HG03565 (cell line): ENCODE measurements at regions not wholly inside any gene's neighbourhood (a gene's known extent, or its start where the extent isn't known, plus 50 kb on each side); places are given as distances from the start of the nearest gene placed in this dataset.

Experiments used
- ATAC-seq: cut with Tn5 transposase; IDR thresholded peaks from one replicate; pipeline ENCODE4 v1.9.1; 2021; ENCODE audit warnings: mild to moderate bottlenecking, moderate library complexity; ENCODE audit not compliant: unreplicated experiment

DNA sequence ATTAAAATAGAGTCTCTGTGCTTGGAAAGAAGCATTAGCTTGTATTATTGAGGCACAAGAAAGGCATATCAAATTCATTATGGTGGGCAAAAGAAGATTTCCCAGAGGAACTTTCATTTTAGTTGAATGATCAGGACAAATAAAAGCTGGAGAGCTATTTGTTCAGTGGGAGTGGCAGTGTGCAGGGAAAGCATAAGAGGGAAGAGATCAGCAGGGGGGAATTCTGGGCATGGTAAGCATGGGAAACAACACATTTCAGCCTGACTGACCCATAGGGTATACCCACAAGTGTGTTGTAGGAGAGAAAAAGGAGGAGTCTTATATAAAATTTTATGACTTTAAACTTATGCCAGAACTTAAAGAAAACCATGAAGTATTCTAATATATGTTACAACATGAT, 167.7 kb upstream of the RASA1 start:
- no peak for ATAC-seq

DNA sequence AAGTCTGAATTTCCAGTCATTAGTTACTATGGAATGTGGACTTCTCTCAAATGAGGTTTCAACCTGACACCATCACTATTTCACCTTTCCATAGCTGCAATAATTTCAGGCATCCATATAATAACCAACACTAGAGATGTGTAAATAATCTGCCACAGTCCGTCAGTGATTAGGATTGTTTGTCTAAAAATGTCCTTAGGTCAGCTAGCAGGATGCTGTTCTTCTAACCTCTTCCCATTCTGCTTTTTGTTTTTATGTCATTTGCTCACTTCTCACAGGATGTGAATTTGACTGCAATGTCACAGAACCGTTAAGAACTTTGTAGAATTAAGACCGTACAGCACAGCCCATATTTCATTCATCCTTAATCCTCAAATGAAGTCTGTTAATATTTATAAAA, 166.4 kb upstream of the RASA1 start:
- no peak for ATAC-seq

DNA sequence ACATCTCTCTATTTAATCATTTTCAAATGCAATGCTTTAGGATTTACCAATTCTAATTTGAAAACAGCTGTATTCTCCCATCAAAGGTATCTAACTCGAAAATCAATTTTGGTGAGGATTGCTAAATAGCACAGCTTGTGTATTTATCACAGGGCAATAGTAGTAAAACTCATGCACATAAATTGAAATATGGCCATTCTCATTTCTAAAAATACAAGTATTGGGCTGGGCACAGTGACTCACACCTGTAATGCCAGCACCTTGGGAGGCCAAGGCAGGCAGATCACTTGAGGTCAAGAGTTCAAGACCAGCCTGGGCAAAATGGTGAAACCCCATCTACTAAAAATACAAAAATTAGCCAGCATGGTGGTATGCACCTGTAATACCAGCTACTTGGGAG, 164.8 kb upstream of the RASA1 start:
- no peak for ATAC-seq

DNA sequence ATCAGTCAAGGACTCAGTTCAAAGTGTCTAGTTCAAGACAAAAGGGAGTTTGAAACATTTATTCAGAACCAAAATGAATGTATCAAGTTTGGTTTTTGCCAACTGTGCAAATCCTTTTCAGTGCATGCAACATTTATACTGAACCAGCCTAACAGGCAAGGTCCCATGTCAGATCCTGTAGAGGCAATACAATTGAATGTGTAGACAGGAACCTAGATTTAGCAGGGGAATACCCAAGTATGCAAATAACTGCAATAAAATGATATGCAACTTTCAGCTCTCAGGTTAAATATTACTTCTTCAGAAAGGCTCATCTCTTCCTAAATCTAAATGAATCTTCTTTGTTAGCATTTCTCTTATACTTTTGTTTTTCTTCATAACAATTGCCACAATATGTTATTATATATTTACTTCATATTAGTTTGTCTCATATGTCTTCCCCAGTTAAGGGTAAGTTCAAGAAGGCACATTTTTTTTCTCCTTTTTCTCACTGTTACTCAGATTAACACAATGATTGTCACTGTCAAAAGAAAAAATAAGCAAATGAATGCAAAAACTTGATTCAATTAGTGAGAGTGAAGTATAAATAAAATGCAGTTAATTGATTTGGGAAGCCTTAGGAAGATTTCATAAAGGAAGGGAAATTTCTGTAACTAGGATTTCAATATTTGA, 163.9 kb upstream of the RASA1 start:
- peak; percentile 88 for ATAC-seq

DNA sequence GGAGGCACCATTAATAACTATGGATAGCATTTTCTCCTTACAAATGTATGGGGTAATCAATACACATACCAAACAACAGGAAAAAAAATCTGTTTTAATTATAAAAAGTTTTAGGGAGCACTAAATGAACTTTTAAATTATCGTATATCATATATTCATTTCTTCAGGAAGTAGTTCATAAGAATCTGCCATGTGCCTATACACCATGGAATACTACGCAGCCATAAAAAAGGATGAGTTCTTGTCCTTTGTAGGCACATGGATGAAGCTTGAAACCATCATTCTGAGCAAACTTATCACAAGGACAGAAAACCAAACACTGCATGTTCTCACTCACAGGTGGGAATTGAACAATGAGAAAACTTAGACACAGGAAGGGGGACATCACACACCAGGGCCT, 162.1 kb upstream of the RASA1 start:
- no peak for ATAC-seq

DNA sequence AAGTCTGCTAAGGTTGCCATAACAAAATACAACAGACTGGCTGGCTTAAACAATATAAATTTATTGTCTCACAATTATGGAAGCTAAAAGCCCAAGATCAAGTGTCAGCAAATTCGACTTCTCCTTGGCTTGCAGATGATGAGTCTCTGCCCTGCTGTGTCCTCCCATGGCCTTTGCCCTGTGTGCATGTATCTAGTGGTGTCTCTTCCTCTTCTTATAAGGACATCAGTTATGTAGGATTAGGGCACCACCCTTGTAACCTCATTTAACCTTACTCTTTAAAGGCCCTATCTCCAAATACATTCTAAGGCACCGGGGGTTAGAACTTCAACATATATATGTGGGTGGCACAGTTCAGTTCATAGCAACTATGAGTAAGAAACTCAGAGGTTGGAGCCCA, 157.9 kb upstream of the RASA1 start:
- no peak for ATAC-seq

DNA sequence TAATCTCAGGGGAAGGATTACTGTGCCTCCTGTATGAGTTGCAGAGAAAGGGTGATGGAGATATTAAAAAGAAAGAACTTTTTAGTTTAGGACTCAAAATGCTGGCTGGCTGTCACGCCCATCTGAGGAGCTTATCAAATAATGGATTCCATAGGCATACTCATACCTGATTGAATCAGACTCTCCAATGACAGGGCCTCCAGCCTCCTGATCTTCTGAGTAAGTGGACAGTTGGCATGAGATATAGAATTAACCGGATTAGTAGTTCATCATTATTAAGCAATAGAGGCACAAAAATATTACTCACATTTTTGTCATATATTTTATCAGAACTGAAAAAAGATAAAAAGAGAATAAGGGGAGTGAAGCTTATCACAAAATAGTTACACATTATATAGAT, 157.0 kb upstream of the RASA1 start:
- no peak for ATAC-seq

DNA sequence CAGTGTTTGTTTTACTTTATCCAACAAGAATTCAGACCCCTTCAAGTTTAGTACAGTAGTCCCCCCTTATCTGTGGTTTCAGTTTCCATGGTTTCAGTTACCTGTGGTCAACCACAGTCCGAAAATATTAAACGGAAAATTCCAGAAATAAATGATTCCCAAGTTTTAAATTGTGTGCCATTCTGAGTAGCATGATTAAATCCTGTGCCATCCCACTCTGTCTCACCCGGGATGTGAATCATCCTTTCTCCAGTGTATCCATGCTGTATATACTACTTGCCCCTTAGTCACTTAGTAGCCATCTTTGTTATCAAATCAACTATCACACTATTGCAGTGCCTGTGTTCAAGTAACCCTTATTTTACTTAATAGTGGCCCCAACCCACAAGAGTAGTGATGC, 153.8 kb upstream of the RASA1 start:
- ATAC-seq, result no peak

DNA sequence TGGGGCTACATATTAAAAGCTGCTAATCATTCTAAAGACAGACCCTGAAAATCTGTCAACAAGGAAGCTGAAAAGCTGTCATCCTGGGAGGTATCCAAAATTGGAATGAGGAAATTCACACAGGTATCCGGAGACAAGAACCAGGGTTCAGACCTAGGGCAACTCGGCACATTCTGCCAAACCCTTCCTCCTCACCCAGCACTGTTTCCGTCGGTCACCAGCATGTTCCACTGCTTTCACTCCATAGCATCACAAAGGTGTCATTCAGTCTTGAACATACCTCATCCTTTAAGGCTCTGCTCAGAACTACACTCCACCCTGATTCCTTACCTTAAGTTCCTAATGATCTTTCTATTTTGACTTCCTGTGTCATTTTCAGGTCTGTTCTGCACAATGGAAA, 153.1 kb upstream of the RASA1 start:
- ATAC-seq, result no peak

DNA sequence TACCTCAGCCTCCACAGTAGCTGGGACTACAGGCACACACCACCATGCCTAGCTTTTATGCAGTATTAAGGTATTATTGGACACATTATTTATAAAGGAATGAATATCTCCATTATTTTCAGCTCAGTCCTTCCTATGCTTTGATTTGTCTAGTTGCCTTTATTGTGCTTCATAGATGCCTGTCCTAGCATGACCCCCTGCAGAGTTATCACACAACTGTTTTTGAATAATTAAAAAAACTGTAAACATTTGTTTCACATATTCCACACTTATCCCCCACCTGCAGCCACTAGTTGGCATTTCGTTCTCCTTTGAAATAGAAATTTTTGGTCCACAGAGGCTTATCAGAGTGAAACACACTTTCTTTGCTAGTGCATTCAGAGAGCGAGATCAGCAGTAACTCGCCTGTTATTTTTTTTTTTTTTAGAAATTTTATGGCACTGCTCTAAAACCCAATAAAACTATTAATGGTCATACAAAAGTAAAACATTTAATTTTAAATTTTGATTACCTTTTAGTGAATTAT, 151.8 kb upstream of the RASA1 start:
- ATAC-seq, result no peak

DNA sequence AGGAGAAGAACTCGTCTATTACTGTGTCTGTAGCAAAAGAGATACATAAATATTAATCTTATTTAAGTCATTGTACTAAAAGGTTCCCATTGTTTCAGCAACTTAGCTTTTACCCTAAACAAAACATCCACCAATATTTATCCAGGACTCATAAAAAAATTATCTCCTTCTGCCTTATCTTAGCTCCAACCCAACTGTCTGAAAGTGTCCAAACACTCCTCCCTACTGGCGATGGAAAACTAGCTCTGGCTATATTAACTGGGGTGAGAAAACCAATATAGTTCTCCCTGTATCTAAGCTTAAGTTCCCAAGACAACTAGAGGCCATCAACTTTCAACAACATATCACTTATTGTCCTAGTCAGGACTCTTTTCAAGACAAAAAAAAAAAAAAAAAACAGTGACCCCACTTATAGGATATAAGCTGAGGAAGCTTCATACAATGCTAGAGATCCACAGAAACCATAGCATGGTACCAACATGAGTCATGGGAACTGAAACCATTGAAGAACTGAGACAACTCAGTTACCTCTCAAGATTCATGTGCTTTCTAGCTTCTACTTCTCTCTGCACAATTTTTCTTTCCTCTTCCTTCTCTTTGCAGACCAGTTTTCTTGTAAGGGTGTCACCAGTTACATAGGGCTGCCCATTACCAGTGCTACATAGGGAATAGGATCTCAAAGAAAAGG, 150.7 kb upstream of the RASA1 start:
- ATAC-seq, result peak; percentile 80

DNA sequence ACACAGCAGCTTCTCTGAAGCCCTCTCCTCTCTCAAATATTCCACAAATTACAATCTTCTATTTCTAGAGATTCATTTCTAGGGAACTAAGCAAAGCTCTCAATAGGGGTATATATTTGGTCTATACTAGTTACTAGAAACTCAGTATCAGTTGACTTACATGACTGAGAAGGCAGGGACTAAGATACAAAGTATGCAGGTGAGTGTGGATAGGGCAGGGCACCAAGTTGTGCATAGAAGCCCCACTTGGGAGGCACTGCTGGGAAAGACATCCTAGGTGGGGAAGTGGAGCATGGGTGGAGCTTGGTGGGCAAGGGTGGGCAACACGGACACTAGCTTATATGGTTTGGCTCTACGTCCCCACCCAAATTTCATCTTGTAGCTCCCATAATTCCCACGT, 148.1 kb upstream of the RASA1 start:
- ATAC-seq, result no peak

DNA sequence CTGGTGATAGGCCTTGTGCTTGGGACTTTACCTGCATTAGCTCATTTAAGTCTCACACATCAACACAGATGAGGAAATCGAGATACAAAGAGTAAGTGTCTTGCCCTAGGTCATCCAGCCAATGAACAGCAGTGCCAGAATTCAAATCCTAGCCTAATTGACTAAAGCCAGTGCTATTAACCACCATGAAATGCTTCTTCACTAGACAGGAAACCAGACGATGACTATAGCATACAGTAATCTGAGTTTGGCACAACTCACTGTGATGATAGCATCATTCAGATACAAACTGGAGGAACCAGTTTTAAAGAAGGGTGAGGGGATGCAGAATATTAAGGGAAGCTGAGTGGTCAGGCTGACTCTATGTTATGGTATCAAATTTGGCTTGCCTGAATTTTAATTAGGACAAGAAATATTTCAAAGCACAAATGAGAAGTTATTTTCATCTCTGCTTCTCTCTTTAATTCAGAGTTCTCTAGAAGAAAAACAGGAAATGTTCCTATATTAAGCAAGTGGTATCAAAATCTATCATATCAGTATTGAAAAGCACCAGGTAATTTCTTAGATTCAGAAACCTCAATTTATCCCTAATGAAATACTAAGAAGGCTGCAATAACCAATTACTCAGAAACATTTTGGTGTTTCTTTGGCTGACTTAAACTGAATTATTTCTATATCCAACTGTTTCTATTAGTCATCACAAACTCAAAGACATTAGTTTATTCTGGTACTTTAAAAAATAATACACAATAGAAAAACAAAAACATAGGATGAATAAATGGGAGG, 147.0 kb upstream of the RASA1 start:
- peak; percentile 37 for ATAC-seq

DNA sequence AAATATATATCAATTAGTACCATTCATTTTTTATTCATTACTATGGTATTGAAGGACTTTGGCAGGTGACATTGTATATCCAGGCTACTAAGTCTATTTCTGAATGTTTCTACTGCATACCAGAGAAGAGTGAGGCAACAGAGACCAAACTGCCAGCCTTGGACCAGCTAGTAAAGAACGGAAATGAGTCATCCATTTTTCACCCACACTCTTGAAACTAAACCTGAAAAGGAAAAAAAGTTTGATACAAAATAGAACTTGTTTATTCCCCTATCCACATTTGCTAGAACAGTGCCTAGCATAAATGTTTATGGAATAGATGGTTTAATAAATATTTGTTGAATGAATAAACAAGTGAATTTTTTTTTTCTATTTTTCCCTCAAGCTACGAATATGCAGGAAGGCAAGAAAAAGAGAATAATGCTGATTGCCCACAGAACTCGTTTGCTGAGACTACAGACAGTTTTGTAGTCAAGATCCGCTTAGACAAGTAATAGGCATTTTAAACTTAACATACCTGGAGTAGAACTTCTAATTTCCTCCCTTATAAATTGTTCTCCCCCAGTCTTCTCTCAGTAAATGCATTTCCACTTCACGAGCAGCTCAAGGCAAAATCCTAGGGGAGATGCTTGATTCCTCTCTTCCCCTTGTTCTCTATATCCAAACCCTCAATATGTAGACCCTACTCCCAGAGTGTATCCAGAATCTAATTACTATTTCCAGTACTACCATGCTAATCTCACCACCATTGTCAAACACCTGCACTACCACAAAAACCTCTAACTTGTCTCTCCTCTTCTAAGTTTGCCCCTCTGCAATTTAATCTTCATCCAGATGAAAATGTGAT, 146.2 kb upstream of the RASA1 start:
- peak; percentile 55 for ATAC-seq

DNA sequence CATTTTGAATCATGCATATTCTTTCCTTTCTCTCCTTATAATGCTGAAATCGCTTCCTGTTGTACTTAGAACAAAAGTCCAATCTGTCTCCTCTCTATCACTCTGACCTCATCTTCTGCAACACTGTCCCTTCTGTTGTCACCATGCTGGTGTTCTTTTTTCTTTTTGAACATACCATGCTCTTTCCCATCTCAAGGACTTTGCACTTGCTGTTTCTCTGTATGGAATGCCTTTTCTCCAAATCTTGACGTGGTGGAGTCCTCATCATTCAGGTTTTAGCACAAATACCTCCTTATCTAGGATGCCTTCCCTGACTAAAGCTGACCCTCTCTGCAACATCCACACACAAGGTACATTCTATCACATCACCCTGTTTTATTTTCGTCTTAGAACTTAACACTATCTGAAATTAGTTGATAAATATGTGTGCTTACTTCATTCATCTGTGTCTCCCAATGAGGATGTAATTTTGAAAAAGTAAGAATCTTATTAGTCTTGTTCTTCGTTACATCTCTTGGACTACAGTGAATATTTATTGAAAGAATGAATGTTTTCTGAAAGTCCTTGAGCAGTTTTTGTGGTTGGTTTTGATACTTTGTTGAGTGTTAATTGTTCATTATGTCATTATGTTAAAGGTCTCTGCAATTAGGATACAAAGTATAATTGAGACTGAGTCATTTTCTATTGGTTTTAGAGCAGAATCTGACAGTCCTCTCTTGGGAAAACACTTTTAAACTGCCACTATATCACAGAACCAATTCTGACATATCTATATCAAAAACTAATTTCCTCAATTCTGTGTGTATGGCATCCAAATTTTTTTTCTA, 145.3 kb upstream of the RASA1 start:
- peak; percentile 17 for ATAC-seq

DNA sequence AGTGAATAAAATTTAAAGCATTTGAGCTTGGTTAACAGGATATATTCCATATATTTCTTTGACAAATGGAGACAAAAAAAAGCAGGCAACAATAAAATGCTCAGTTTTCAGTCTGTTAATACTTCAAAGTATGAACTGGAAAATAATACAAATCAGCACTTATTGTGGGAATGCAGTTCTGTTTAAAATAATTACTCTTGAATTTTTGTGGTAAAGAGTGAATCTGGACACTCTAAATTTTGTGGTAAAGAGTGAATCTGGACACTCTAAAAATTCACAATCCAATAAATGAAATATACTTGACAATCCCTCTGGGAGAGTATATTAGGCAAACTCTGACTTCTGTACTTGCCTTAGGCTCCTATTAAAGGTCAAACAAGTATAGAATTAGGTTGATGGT, 141.9 kb upstream of the RASA1 start:
- ATAC-seq, result no peak

DNA sequence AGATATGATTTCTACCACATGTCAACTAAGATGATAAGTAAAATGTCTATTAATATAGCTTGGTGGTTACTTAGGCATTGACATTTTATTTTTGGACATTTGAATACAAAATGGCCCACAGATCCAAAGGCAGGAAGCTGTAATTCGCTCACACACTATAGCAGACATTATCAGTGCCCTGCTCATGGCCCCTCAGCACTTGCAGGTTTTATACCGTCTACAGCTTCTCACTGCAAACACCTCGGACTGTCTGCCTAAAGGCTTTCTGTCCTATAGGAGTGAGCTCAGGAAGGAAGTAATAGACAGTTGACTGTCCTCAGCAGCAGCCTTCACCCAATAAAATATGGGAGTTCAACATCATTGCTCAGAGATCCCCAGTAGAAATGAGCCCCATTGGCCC, 140.8 kb upstream of the RASA1 start:
- no peak for ATAC-seq

DNA sequence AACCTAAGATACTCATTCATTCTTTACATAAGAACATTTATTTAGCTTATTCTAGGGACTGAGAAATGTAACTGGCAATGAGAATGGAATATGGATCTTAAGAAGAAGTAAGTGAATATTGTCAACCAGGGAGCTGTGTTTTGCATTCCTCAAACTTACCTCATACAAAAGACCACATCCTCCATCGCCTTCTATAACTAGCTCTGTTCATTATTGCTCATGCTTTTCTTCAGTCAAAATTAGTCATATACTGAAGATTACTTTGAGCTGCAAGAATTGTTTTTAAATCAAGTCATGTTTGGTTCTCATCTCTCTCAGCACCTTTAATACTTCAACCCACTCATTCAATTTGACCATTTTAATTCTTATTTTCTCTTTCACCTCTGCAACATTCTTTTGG, 140.3 kb upstream of the RASA1 start:
- ATAC-seq, result no peak

DNA sequence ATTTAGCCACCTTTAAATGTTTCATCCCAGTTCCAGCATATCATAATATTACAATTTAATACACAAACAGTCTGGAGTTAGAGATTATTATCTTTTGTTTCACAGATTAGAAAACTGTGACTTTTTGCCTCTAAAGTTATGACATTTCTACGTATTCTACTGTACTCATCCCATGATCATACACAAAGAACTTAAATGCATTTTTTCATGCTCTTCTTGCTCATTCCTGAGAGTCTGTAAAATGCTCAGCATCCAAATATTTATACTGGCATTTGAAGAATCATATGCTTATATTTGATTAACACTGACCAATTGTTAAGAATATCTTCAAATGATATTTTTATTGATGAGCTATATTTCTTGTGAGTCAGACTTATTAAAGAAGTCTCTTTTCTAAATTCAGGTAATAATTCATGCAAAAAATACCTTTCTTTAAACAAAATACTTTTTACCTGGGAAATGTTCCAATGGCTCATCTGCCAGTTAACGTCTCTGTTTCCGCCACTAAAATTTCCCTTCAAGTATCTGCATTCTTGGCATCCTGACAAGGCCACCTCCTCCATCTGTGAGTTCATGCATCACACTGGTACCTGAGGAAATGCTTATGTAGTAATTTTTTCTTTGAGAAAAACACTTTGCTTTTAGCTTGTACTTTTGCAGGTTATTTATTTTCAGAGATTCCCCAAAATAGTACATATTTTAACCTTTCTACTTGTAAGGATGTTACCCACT, 139.6 kb upstream of the RASA1 start:
- no peak for ATAC-seq
